Kasumi-1 (cell line): ENCODE measurements at regions not wholly inside any gene's neighbourhood (a gene's known extent, or its start where the extent isn't known, plus 50 kb on each side); places are given as distances from the start of the nearest gene placed in this dataset.
"Not testable (repeated sequence)": the region's sequence is repeated elsewhere in the genome, so short reads cannot be mapped to it uniquely, and the experiment has no call there.

Experiments used
- DNase-seq, 2 experiments: peaks; one replicate each; lab custom pipeline; 2025; lab: John Stamatoyannopoulos, UW

- no peak for DNase-seq
These were observed 124.8 kb downstream of the BDH1 start for GRCh38 chr3:197430934-197431333.

GRCh38 chr3:197430502-197430901 is 125.3 kb downstream of the BDH1 start:
- no peak for DNase-seq

- no peak for DNase-seq
These were observed 126.8 kb downstream of the BDH1 start for GRCh38 chr3:197428952-197429351.

GRCh38 chr3:197428117-197428801 is 127.5 kb downstream of the BDH1 start:
- DNase-seq = no peak

GRCh38 chr3:197427021-197427420 is 128.6 kb upstream of the DLG1 start:
- DNase-seq = no peak

GRCh38 chr3:197426121-197426566 is 127.7 kb upstream of the DLG1 start:
- DNase-seq = no peak

- no peak for DNase-seq
These were observed 127.2 kb upstream of the DLG1 start for GRCh38 chr3:197425485-197426120.

- no peak for DNase-seq
These were observed 126.5 kb upstream of the DLG1 start for GRCh38 chr3:197424674-197425484.

GRCh38 chr3:197424266-197424665 is 125.9 kb upstream of the DLG1 start:
- DNase-seq = no peak

GRCh38 chr3:197423376-197423775 is 125.0 kb upstream of the DLG1 start:
- DNase-seq = no peak

- DNase-seq = no peak
These were observed 124.1 kb upstream of the DLG1 start for GRCh38 chr3:197422506-197422905.

- no peak for DNase-seq
These were observed 122.6 kb upstream of the DLG1 start for GRCh38 chr3:197421021-197421420.

GRCh38 chr3:197420566-197420965 is 122.2 kb upstream of the DLG1 start:
- no peak for DNase-seq

- no peak for DNase-seq
These were observed 121.7 kb upstream of the DLG1 start for GRCh38 chr3:197420115-197420514.

- DNase-seq = no peak
These were observed 121.3 kb upstream of the DLG1 start for GRCh38 chr3:197419696-197420095.

- no peak for DNase-seq
These were observed 119.7 kb upstream of the DLG1 start for GRCh38 chr3:197417911-197418618.

- no peak for DNase-seq
These were observed 119.0 kb upstream of the DLG1 start for GRCh38 chr3:197417441-197417840.

GRCh38 chr3:197411899-197412298 is 113.5 kb upstream of the DLG1 start:
- not testable (repeated sequence) for DNase-seq

- not testable (repeated sequence) for DNase-seq
These were observed 111.8 kb upstream of the DLG1 start for GRCh38 chr3:197410170-197410569.

GRCh38 chr3:197408177-197408957 is 110.0 kb upstream of the DLG1 start:
- no peak for DNase-seq

- DNase-seq = no peak
These were observed 109.1 kb upstream of the DLG1 start for GRCh38 chr3:197407526-197407925.
